ENCODE measurements at regions not wholly inside any gene's neighbourhood (a gene's known extent, or its start where the extent isn't known, plus 50 kb on each side); places are given as distances from the start of the nearest gene placed in this dataset.

DNA sequence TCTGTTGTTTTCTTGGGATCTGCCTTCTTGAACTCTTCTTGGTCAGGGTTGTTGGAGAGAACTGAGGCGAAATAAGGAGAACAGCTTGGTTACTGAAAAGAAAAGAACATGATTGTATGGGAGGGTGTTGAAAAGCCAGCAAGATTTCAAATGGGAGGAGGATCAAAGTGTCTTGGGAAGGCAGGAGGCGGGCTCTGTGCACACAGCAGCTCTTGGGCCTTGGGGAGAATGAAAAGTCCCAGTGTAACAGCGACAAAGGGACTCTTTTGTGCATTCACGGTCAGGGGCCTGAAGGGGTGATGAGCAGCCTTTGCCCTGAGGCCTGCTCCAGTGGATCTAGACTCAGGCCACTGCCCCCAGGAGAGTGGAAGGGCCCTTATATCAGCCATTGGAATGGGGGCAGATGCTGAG lies 135.4 kb downstream of the ADAMTS15 start:
- no peak for DNase-seq

DNA sequence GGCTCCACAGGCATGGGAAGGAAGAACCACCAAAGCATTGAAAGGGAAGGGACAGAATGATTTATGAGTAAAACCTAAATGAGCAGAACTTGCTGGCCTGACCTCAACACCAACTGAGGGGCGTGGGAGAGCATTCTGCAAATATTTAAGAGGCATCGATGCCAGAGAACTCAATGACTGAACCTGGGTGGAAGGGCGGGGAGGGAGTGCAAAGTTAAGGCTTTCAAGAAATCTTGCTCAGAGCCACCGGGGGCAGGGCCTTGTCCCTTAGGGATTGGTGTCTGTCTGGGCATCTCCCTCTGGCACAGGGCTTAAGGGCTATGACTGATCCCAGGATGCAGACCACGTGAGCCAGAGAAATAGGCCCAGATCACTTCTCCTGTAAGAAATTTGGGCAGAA lies 137.1 kb downstream of the ADAMTS15 start:
- DNase-seq: no peak

GRCh38 chr11:130587658-130588057 lies 139.2 kb downstream of the ADAMTS15 start:
- no peak for DNase-seq

DNA sequence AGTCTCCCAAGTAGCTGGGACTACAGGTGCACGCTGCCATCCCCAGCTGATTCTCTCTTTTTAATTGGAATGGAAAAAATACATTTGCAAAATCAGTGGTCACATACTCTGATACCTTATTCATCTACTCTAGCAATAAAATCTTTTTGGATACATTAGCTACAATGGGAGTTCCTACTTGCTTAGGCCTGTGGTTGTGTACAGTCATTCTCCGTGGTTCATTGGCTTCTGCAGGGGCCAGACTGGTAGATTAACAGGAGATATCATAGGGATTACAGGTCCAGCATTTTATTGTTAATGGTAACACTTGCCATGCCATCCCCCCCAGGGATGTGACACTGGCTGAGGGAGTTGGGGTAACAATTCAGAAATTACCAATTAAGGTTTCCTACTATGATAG lies 140.0 kb downstream of the ADAMTS15 start:
- no peak for DNase-seq

DNA sequence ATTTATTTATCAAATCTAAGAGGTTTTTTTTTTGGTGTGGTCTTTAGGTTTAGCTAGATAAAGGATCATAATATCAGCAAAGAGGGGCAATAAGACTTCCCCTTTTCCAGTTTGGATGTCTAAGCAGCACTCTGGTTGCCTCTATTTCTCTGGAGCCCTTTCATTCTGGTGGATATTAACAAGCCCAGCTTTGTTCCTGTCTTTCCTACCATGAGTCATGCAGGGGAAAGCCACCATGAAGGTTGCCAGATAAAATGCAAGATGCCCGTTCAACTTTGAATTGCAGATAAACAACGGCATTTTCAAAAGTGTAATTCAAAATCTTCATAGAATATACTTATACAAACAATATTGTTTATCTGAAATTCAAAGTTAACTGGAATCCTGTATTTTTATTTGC lies 143.6 kb downstream of the ADAMTS15 start:
- no peak for DNase-seq

GRCh38 chr11:130593064-130593463 lies 144.6 kb downstream of the ADAMTS15 start:
- no peak for DNase-seq

- DNase-seq: no peak
Observed at GRCh38 chr11:130598433-130598832, 150.0 kb downstream of the ADAMTS15 start.

GRCh38 chr11:130599073-130599654 lies 150.7 kb downstream of the ADAMTS15 start:
- no peak for DNase-seq

DNA sequence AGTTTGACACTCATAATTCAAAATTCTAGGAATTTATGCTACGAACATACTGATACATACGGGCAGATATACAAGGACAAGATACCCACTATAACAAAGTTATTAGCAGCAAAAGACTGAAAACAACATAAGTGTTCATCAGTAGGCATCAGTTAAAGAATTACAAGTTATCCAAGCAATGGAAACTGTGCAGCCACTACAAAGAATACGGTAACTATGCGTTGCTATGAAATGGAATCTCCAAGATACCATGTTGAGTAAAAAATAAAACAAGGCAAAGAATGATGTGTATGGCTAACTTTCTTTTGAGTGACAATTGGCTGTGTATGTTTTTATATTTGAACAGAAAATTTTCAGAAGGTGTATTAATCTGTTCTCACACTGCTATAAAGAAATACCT lies 151.7 kb downstream of the ADAMTS15 start:
- no peak for DNase-seq

- no peak for DNase-seq
Observed at GRCh38 chr11:130600616-130601015, 152.2 kb downstream of the ADAMTS15 start.

DNA sequence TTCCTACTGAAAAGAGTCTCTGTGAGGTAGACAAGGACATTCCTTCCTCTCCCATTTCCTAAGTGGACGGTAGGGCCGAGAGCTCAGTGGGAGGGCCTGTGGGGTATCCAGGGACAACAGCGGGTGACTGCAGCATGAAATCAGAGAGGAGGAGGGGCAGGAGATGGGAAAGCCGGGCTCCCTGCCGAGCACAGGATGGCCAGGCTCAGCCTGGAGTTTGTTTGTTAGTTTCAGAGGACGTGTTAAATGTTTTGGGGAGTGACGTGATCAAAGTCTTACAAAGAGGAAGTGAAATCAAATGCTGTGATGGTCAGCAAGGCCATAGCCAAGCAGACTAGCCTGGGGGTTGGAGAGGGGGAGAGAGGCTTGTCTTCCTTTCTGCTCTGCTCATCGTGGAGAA lies 152.7 kb downstream of the ADAMTS15 start:
- DNase-seq: peak; percentile 64 to 84 (median 69)

DNA sequence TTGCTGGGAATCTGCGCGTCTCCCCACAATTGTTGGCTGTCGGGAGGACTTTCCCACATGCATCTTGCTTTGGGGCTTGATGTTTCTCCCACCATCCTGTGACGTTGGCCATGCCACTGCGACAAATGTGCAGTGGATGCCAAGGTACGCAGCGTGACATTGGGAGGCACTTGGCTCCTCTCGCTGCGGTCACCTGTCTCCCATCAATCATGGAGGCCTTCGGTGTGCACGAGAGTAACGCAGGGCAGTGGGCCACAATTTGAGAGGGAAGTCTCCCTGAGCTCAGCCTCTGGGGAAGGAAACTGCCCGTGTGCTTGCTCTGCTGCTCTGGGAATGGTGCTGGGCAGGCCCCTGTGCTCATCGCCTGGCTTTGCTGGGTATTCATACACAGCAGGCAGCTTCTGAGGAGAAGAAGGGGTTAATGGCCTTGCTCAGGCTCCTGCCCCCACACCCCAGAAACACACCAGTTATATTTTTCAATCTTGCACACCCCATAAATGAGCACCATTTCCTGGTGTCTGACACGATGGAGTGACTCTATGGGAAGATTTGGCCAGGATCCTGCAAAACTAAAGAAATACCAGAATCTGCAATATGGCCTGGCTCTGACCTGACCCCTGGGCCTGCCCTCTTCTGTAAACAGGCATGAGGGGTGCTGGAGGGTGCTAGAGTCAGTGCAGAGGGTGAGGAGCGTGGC lies 153.5 kb downstream of the ADAMTS15 start:
- DNase-seq: no peak

DNA sequence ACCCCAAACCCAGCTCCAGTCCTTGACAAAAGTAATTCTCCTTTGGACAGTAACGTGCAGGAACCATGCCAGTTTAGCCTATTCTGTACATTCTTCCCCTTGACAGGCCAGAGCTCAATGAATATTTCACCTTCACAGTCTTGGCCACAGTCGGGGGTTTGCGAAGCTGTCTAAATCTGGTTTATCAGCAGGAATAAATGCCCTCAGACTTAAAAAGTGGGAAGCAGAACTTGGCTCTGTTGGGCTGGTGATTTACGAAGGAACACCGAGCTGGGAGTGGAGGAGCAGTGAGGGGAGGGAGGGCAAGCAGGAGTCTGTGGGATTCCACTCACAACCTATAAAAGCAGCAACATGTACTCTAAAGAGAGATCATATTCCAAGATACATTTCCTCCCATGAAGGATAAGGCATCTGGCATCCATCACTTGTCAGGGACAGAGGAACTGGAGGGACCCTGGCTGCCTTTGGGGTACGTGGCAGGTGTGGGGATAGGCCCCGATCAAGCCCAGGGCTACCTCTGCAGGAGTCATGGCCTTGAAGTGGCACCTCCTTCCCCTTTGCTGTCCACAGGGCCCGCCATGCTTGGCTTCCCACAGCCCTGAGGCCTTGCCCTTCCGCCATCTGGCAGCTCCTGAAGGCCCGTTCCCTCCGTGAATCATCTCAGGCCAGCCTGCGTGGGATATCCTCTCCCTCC lies 154.3 kb downstream of the ADAMTS15 start:
- DNase-seq: no peak

DNA sequence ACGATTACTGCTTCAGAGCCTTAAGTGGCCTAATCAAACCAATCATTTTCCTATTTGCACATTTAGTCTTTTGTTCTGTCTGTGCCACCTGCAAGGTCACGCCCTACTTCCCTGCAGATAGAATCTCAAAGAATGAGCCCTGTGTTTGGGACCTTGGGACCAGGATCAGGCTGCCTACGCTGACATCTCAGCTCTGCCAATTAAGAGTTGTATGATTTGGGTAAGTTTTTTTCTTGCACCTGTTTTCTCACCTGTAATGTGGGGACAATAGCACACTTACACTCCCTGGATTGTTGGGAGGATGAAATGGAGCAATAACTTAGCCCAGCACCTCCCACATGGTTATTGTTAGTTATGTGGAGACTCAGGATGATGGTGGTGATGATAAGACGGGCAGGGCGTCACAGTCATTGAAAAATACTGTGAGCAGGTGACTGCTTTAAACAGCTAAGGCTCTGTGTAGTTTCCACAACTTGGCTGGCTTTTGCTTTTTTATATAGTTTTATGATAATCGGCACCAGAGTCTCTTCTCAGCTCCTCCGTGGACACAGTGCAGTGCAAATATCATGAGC lies 155.0 kb downstream of the ADAMTS15 start:
- DNase-seq: no peak

GRCh38 chr11:130604606-130605005 lies 156.2 kb downstream of the ADAMTS15 start:
- no peak for DNase-seq

- no peak for DNase-seq
Observed at GRCh38 chr11:130606178-130606577, 157.7 kb downstream of the ADAMTS15 start.

- DNase-seq: peak in 2 of 3 donors; percentile 46 to 57
Observed at GRCh38 chr11:130606781-130607511, 158.5 kb downstream of the ADAMTS15 start.

- no peak for DNase-seq
Observed at GRCh38 chr11:130608287-130608686, 159.8 kb downstream of the ADAMTS15 start.

DNA sequence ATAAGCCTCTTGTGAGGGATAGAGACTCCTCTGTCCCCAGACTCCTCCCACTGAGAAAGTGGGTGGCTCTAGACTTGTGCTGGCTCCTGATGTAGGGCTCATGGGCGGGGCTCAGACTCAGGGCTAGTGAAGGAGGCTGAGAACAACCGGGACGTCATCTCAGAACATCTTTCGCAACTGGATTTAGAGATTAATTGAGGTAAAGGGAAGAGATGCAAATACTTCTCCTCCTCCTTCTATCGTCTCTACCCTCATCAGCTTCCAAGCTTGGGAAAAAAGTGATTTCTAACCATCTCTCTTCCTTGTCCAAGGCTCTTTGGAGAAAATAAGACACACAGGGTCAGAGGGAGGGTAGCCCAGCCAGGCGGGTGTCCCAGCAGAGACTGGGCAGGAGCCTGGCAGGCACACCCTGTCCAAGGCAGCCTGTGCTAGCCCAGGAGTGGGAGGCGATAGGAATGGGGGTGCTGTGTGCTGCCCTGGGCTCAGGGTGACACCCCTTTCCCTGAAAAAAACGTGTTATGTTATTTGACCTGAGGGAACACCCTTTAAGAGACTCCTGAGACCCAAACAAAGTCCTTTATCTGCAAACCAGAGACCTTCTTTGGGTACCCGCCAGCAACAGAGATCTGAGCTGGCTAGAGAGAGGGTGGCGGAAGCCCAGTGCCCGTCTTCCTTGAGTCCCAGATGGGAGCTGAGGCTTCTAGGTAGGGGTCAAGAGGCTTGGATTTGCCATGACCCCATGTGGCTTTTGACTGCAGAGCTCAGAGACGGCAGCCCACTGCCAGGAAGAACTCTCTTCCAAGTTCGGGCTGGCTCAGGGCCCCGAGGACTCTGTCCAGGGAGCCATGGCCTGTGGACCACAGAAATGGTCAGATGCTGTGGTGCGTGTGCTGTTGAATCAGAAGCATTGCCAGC lies 160.9 kb downstream of the ADAMTS15 start:
- DNase-seq: peak in 1 of 3 donors; percentile 25

GRCh38 chr11:130611791-130612251 lies 163.4 kb downstream of the ADAMTS15 start:
- peak in 1 of 3 donors; percentile 92 for DNase-seq

Data from muscle of back (tissue), 3 donors.